Pancreas (tissue), 10 donors: ENCODE measurements at regions not wholly inside any gene's neighbourhood (a gene's known extent, or its start where the extent isn't known, plus 50 kb on each side); places are given as distances from the start of the nearest gene placed in this dataset.

Experiments used
- ATAC-seq, 4 donors: fragments of 200-7000 bp; cut with Tn5 transposase; one replicate each; pipeline versions ENCODE4 v1.8.0 to v1.9.1; 2020; ENCODE audit warnings: mild to moderate bottlenecking in 4 of 4, moderate library complexity in 4 of 4
- DNase-seq, 6 donors: peaks; one replicate each; pipeline ENCODE4 v3.0.0-alpha.2; 2020
- FAIRE-seq: peaks from 2 replicates; lab custom pipeline; 2012; peaks lifted over from hg19 to GRCh38; lab: Jason Lieb, UNC
- H3K27ac ChIP-seq, 4 donors: fragments of 200-600 bp; sonication (generic); 1 replicate in 3 of 4; 2 replicates in 1 of 4; pipeline versions ENCODE4 v1.5.0 to v1.8.0; 2020
- H3K27me3 ChIP-seq, 4 donors: fragments of 200-600 bp; one replicate each; pipeline ENCODE4 v1.8.0; 2021
- H3K36me3 ChIP-seq, 3 donors: fragments of 200-600 bp; sonication (generic) in 1 of 3; one replicate each; pipeline versions ENCODE4 v1.5.0 to v1.8.0; 2020 to 2021
- H3K4me1 ChIP-seq, 3 donors: fragments of 200-600 bp; one replicate each; pipeline ENCODE4 v1.8.0; 2021
- H3K4me3 ChIP-seq, 4 donors: fragments of 200-600 bp; sonication (generic) in 2 of 4; one replicate each; pipeline versions ENCODE4 v1.5.0 to v1.8.0; 2020 to 2021
- H3K9me3 ChIP-seq, 4 donors: fragments of 200-600 bp; one replicate each; pipeline ENCODE4 v1.8.0; 2021
- WGBS, 2 donors: extraction: QIAGEN DNeasy Blood & Tissue Kit; methylation state at CpG; one replicate each; pipeline ENCODE4 v1.1.7; 2013; 5-methylcytosine and 5-hydroxymethylcytosine counted together
- intact Hi-C, 3 donors: fragments of 100-400 bp; cut with DNase I; formaldehyde crosslinking; loops; one replicate each; pipeline versions ENCODE4 v1.11.1 to v1.14.2; 2022
- TF ChIP-seq, protein P1 (sequence below), 4 donors: fragments of 200-600 bp; sonication (generic) in 3 of 4; IDR thresholded peaks; one replicate each; pipeline versions ENCODE4 v1.5.0 to v1.8.0; 2021; ENCODE audit warnings: antibody characterized with exemption in 4 of 4
- donor health status: healthy with polysubstance abuse.
- donor health status: DM: no; HTN: no; CAD: no; lungs with moderate emphysema.
- donor health status: DM: no; HTN: no; CAD: no.
- donor health status: control.
- donor health status: control.
- donor health status: Bipolar disorder and iron deficiency.
- donor health status: DM: yes; HTN: yes; CAD: no.
- donor health status: DM: no; HTN: no; CAD: no.
- donor health status: DM: no; HTN: no; CAD: no.
- donor health status: DM: yes; HTN: yes; CAD: no.

DNA sequence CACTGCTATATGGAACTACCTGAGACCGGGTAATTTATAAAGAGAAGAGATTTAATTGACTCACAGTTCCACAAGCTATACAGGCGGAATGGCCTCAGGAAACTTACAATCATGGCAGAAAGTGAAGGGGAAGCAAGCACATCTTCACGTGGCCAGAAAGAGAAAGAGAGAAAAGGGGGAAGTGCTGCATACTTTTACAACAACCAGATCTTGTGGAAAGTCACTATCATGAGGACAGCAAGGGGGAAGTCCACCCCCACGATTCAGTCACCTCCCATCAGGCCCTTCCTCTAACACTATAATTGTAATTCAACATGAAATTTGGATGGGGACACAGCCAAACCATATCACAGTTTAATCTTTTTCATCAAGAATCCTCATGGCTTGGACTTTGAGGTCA, 339.2 kb upstream of the AJAP1 start:
- no peak overlapping the region for H3K4me3 ChIP-seq
- no peaks in the 10 kb centered on the region for H3K9me3 ChIP-seq
- DNase-seq, result no peak
- intact Hi-C loops, result no loop called here
- 33 to 42% methylated on average over 4 of the region's 4 CpGs for WGBS, 2 donors
- H3K27me3 ChIP-seq, result no peaks in the 10 kb centered on the region
- no peak for FAIRE-seq
- H3K27ac ChIP-seq, result no peak overlapping the region
- TF ChIP-seq, protein P1, sequence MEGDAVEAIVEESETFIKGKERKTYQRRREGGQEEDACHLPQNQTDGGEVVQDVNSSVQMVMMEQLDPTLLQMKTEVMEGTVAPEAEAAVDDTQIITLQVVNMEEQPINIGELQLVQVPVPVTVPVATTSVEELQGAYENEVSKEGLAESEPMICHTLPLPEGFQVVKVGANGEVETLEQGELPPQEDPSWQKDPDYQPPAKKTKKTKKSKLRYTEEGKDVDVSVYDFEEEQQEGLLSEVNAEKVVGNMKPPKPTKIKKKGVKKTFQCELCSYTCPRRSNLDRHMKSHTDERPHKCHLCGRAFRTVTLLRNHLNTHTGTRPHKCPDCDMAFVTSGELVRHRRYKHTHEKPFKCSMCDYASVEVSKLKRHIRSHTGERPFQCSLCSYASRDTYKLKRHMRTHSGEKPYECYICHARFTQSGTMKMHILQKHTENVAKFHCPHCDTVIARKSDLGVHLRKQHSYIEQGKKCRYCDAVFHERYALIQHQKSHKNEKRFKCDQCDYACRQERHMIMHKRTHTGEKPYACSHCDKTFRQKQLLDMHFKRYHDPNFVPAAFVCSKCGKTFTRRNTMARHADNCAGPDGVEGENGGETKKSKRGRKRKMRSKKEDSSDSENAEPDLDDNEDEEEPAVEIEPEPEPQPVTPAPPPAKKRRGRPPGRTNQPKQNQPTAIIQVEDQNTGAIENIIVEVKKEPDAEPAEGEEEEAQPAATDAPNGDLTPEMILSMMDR (IDR thresholded peaks at IDR 0.05), result no peak
- H3K4me1 ChIP-seq, result no peaks in the 10 kb centered on the region
- H3K36me3 ChIP-seq, result no peaks in the 10 kb centered on the region
- ATAC-seq, result no peak

DNA sequence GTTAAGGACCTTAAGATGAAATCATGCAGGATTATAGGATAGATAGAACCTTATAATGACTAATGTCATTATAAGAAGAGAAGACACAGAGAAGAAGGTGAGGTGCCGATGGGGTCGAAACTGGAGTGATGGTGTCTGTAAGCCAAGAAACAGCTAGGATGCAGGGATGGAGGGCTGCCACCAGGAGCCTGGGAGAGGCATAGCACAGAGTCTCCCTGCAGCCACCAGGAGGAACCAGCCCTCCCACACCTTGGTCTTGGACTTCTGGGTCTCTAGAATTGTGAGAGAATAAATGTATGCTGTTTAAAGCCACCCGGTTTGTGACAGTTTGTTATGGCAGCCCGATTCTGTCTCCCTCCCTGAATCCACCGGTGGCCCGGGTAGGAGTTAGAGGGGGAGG, 337.2 kb upstream of the AJAP1 start:
- H3K4me1 ChIP-seq, result no peaks in the 10 kb centered on the region
- intact Hi-C loops, result no loop called here
- FAIRE-seq (no peak), DNase-seq (no peak), ATAC-seq (no peak)
- no peaks in the 10 kb centered on the region for H3K9me3 ChIP-seq
- TF ChIP-seq, protein P1 (IDR thresholded peaks at IDR 0.05), result no peak
- no peak overlapping the region for H3K27ac ChIP-seq
- 47 to 68% methylated on average over 6 of the region's 6 CpGs for WGBS, 2 donors
- no peaks in the 10 kb centered on the region for H3K27me3 ChIP-seq
- H3K36me3 ChIP-seq, result no peaks in the 10 kb centered on the region
- H3K4me3 ChIP-seq, result no peak overlapping the region

DNA sequence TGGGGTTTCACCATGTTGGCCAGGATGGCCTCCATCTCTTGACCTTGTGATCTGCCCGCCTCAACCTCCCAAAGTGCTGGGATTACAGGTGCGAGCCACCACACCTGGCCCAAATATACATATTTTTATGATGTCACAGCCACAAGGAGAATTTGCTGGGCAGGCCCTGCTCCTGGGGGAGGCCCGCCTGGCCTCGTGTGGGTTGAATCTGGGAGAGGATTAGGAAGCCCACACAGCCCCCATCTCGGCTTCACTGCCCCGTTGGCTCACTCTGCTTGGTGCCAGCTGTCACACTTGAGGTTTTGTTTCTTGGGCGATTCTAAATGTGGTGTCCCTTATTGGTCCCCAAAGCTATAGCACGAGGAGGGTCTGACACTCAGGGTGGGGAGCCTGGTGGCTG, 335.7 kb upstream of the AJAP1 start:
- DNase-seq, result no peak

DNA sequence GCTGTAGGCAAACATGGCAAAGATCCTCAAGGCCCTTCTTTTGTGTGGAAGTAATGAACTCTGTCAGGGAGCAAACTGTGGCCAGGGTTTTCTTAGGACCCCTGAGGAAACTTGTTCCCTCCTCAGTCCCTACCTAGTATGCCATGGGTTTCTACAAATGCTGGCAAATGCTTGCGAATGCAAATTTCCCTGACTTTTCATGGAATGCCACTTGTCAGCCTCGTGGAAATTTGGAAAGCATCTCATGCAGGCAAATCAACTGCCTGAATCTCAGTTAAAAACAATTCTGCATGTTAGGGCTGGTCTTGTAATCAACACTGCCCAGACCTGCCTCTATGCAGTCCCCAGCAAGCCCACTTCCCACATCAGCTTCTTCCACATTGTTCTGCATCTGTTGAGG, 334.9 kb upstream of the AJAP1 start:
- intact Hi-C loops, result no loop called here
- FAIRE-seq, result no peak
- Histone ChIP-seq H3K27ac (no peak overlapping the region), H3K36me3 (no peaks in the 10 kb centered on the region), H3K9me3 (no peaks in the 10 kb centered on the region), H3K4me1 (no peaks in the 10 kb centered on the region), H3K27me3 (no peaks in the 10 kb centered on the region), H3K4me3 (no peak overlapping the region)
- DNase-seq, result no peak
- TF ChIP-seq, protein P1 (IDR thresholded peaks at IDR 0.05), result no peak
- 38 to 47% methylated on average over 2 of the region's 2 CpGs for WGBS, 2 donors
- ATAC-seq, result no peak

More for the DNA sequence above, 335.7 kb upstream of the AJAP1 start:
- TF ChIP-seq, protein P1 (IDR thresholded peaks at IDR 0.05), result no peak
- ATAC-seq, result no peak
- Histone ChIP-seq H3K27ac (no peak overlapping the region), H3K4me3 (no peak overlapping the region), H3K36me3 (no peaks in the 10 kb centered on the region), H3K4me1 (no peaks in the 10 kb centered on the region), H3K27me3 (no peaks in the 10 kb centered on the region), H3K9me3 (no peaks in the 10 kb centered on the region)
- FAIRE-seq, result no peak
- intact Hi-C loops, result no loop called here
- WGBS, 2 donors, result 59 to 70% methylated on average over 8 of the region's 8 CpGs

DNA sequence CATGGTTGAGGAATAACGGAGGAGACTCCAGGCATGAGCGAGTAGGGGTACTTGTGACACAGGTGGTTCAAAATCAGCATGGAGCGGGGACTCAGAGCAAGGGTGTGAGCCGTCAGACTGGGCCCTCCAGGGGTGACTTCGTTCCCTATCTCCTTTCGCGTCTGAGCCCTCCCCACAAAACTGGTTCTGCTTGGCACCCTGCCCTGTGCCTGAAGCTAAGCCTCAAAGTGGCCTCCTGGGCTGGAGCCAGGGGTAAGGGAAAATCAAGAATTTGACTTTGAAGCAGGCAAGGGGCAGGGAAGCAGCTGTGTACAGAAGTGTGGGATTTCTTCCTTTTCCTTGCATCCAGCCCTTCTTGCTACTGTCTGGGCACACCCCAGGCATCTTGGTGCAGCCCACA, 331.5 kb upstream of the AJAP1 start:
- no peak overlapping the region for H3K27ac ChIP-seq
- no peak for ATAC-seq
- H3K4me3 ChIP-seq, result no peak overlapping the region
- no peaks in the 10 kb centered on the region for H3K9me3 ChIP-seq
- TF ChIP-seq, protein P1 (IDR thresholded peaks at IDR 0.05), result no peak
- intact Hi-C loops, result no loop called here
- H3K4me1 ChIP-seq, result no peaks in the 10 kb centered on the region
- no peak for DNase-seq
- H3K36me3 ChIP-seq, result no peaks in the 10 kb centered on the region
- 36 to 42% methylated on average over 7 of the region's 7 CpGs for WGBS, 2 donors
- H3K27me3 ChIP-seq, result no peaks in the 10 kb centered on the region
- no peak for FAIRE-seq
